ENCODE measurements at regions not wholly inside any gene's neighbourhood (a gene's known extent, or its start where the extent isn't known, plus 50 kb on each side); places are given as distances from the start of the nearest gene placed in this dataset.

- Mint-ChIP-seq H3K4me1 (no peaks in the 10 kb centered on the region), H3K27me3 (no peaks in the 10 kb centered on the region), H3K4me3 (no peak overlapping the region), H3K36me3 (ENCODE audit: low read depth) (no peaks in the 10 kb centered on the region), H3K27ac (no peak overlapping the region), H3K9me3 (peaks cover 1% of the 10 kb centered on the region)
- no peak for TF ChIP-seq CTCF (IDR thresholded peaks at IDR 0.05)
- no peak for DNase-seq
- no peak for ATAC-seq (ENCODE audit: low read depth)
- ChIA-PET CTCF (no interaction called here), POLR2A (no interaction called here)
- intact Hi-C loops (cut with micrococcal nuclease), result no loop called here
These were observed 2707.4 kb downstream of the ARAP2 start for GRCh38 chr4:33536898-33537297.

DNA sequence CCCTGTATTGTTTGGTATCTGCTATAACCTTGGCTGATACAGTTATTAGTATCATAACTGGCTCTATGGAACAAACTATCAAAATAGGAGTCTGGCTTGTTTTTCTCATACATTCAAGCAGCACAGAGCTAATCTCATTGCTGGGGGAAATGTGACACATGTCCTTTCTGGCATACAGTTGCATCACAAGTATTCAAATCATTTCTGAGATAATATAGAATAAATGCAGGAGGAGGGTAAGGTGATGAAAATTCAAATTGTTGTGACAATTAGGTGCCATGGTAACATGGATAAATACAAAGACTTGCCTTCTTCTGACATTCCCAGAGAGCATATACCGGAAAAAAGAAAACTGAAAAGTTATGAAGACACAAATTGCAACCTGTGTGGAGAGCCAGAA, 2706.8 kb downstream of the ARAP2 start:
- DNase-seq, result no peak
- no peaks in the 10 kb centered on the region for H3K4me1 Mint-ChIP-seq
- peaks cover 3% of the 10 kb centered on the region for H3K9me3 Mint-ChIP-seq
- ATAC-seq (ENCODE audit: low read depth), result no peak
- CTCF ChIA-PET, result no interaction called here
- H3K27ac Mint-ChIP-seq, result no peak overlapping the region
- H3K27me3 Mint-ChIP-seq, result no peaks in the 10 kb centered on the region
- no peak overlapping the region for H3K4me3 Mint-ChIP-seq
- intact Hi-C loops (cut with micrococcal nuclease), result no loop called here
- no peak for TF ChIP-seq CTCF (IDR thresholded peaks at IDR 0.05)
- POLR2A ChIA-PET, result no interaction called here
- H3K36me3 Mint-ChIP-seq (ENCODE audit: low read depth), result no peaks in the 10 kb centered on the region

DNA sequence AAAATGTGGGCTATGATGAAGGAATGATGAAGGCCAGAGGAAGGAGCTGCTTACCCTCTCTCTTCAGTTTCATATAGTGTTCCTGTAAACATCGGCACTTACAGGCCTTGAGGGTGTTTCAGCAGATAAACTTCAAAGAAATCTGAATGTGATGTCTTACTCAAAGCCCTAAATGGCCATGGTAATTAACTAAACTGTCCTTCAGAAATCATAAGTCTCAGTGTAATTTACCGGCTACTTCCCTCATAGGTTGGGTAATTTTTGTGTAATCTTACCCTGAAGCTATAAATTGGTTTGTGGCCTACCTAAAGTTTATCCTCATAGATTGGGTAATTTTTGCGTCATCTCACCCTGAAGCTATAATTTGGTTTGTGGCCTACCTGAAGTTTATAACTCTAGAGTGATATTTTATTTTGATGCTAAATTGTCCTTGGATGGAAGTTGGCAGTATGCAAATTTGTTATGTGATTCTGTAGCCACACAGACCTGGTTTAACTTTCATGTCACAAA, 2700.3 kb downstream of the ARAP2 start:
- ChIA-PET CTCF (no interaction called here), POLR2A (no interaction called here)
- ATAC-seq (ENCODE audit: low read depth) (no peak), DNase-seq (no peak)
- H3K27me3 Mint-ChIP-seq, result no peaks in the 10 kb centered on the region
- H3K27ac Mint-ChIP-seq, result no peak overlapping the region
- H3K4me1 Mint-ChIP-seq, result no peaks in the 10 kb centered on the region
- TF ChIP-seq CTCF (IDR thresholded peaks at IDR 0.05), result no peak
- intact Hi-C loops (cut with micrococcal nuclease), result no loop called here
- no peak overlapping the region for H3K4me3 Mint-ChIP-seq
- H3K9me3 Mint-ChIP-seq, result peaks cover 14% of the 10 kb centered on the region
- no peaks in the 10 kb centered on the region for H3K36me3 Mint-ChIP-seq (ENCODE audit: low read depth)

GRCh38 chr4:33551244-33551643, 2693.1 kb downstream of the ARAP2 start:
- Mint-ChIP-seq H3K36me3 (ENCODE audit: low read depth) (no peaks in the 10 kb centered on the region), H3K9me3 (peaks cover 12% of the 10 kb centered on the region), H3K27ac (no peak overlapping the region), H3K27me3 (no peaks in the 10 kb centered on the region), H3K4me3 (no peak overlapping the region), H3K4me1 (no peaks in the 10 kb centered on the region)
- ChIA-PET CTCF (no interaction called here), POLR2A (no interaction called here)
- DNase-seq (no peak), ATAC-seq (ENCODE audit: low read depth) (no peak)
- no peak for TF ChIP-seq CTCF (IDR thresholded peaks at IDR 0.05)
- intact Hi-C loops (cut with micrococcal nuclease), result no loop called here

DNA sequence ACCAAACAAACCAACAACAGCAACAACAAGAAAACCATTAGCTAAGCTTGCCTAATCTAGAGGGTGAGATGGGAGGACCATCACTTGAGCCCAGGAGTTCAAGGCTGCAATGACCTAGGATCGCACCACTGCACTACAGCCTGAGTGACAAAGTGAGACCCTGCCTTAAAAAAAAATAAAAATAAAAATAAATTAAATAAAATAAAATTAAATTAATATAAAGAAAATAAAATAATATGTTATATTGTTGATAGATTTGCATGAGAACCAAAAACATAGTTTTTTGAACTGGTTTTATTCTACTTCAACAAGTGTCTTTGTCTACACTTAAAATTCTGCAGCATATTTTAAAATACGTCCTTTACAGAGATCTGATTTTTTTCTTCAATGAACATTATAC, 2683.1 kb downstream of the ARAP2 start:
- Mint-ChIP-seq H3K27ac (no peak overlapping the region), H3K27me3 (no peaks in the 10 kb centered on the region), H3K4me1 (no peaks in the 10 kb centered on the region), H3K36me3 (ENCODE audit: low read depth) (no peaks in the 10 kb centered on the region), H3K4me3 (no peak overlapping the region), H3K9me3 (peaks cover 8% of the 10 kb centered on the region)
- POLR2A ChIA-PET, result no interaction called here
- no peak for ATAC-seq (ENCODE audit: low read depth)
- no peak for DNase-seq
- TF ChIP-seq CTCF (IDR thresholded peaks at IDR 0.05), result no peak
- CTCF ChIA-PET, result no interaction called here
- intact Hi-C loops (cut with micrococcal nuclease), result no loop called here

All from activated B cell treated with CpG ODN at 0.5 μM for 24 hours (primary cell).